ENCODE measurements at regions not wholly inside any gene's neighbourhood (a gene's known extent, or its start where the extent isn't known, plus 50 kb on each side); places are given as distances from the start of the nearest gene placed in this dataset.

DNA sequence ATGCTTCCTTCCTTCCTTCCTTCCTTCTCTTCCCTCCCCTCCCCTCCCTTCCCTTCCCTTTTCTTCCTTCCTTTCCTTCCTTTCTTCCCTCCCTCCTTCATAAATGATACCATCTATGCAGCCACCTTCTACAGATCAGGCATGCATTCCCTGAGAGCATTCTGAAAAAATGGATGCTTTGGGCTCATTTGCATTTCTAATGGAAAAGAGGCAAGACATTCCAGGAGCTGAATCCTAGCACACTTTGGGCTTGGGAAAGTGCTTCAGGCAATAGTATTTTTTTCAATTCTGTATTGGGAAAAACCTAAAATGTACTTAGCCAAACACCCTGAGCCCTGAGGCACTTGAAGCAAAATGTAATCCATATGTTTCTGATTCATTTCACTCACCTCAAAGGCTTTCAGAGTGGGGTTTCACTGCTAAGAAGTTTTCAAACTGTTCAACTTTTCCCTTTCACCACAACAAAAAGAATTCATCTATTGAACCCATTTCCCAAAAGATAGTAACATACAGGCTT, 220.1 kb upstream of the RORA start:
- Histone ChIP-seq H3K4me3 (ENCODE audit: low read depth, low read length) (no peak overlapping the region), H3K36me3 (ENCODE audit: control insufficient read depth, insufficient read depth, low read length) (no peaks in the 10 kb centered on the region), H3K27me3 (ENCODE audit: control insufficient read depth, insufficient read depth, low read length) (no peaks in the 10 kb centered on the region)
- no peak for FAIRE-seq
- TF ChIP-seq, protein P1, sequence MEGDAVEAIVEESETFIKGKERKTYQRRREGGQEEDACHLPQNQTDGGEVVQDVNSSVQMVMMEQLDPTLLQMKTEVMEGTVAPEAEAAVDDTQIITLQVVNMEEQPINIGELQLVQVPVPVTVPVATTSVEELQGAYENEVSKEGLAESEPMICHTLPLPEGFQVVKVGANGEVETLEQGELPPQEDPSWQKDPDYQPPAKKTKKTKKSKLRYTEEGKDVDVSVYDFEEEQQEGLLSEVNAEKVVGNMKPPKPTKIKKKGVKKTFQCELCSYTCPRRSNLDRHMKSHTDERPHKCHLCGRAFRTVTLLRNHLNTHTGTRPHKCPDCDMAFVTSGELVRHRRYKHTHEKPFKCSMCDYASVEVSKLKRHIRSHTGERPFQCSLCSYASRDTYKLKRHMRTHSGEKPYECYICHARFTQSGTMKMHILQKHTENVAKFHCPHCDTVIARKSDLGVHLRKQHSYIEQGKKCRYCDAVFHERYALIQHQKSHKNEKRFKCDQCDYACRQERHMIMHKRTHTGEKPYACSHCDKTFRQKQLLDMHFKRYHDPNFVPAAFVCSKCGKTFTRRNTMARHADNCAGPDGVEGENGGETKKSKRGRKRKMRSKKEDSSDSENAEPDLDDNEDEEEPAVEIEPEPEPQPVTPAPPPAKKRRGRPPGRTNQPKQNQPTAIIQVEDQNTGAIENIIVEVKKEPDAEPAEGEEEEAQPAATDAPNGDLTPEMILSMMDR (IDR thresholded peaks at IDR 0.05; ENCODE audit: insufficient read depth, low read length, severe bottlenecking): no peak
- no peak for DNase-seq (ENCODE audit: low read depth)

DNA sequence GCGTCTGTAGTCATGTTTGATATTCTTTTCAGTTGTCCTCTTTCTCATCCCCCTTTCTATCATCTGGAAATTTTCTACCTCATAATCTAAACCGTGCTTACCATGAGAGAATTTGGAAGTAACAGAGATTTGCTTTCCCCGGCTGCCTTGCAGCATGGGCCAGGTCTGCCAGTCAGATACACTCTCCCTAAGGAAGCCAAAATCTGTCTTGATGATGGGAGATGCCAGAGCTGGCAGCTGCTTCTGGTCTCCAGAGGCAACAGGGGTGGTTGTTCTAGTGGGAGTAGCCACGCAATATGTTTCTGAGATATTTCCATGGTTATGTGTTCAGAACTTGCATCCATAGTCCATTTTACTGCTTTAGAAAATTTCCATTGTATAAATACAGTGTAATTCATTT, 218.9 kb upstream of the RORA start:
- TF ChIP-seq, protein P1 (IDR thresholded peaks at IDR 0.05; ENCODE audit: insufficient read depth, low read length, severe bottlenecking): no peak
- Histone ChIP-seq H3K36me3 (ENCODE audit: control insufficient read depth, insufficient read depth, low read length) (no peaks in the 10 kb centered on the region), H3K27me3 (ENCODE audit: control insufficient read depth, insufficient read depth, low read length) (no peaks in the 10 kb centered on the region), H3K4me3 (ENCODE audit: low read depth, low read length) (no peak overlapping the region)
- no peak for FAIRE-seq
- DNase-seq (ENCODE audit: low read depth): no peak

DNA sequence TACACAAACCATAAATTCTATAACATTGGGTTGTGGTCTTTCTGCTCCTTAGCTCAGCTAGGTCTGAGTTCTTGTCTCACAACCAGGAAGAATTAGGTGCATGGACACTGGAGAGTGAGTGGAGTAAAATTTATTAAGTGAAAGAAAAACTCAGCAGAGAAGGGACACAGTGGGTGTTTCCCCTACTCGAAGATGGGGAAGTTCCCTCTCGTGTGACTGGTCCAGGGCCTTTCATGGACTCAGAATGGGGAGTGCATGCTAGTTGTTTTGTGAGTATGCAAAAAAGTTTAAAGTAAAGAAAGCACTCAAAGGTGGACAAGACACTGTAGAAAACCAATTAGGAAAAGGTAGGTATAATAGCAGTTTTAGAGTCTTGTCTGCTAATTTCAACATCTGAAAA, 215.5 kb upstream of the RORA start:
- H3K27me3 ChIP-seq (ENCODE audit: control insufficient read depth, insufficient read depth, low read length): no peaks in the 10 kb centered on the region
- DNase-seq (ENCODE audit: low read depth) (no peak), FAIRE-seq (no peak)
- TF ChIP-seq, protein P1 (IDR thresholded peaks at IDR 0.05; ENCODE audit: insufficient read depth, low read length, severe bottlenecking): no peak
- no peaks in the 10 kb centered on the region for H3K36me3 ChIP-seq (ENCODE audit: control insufficient read depth, insufficient read depth, low read length)
- H3K4me3 ChIP-seq (ENCODE audit: low read depth, low read length): no peak overlapping the region

DNA sequence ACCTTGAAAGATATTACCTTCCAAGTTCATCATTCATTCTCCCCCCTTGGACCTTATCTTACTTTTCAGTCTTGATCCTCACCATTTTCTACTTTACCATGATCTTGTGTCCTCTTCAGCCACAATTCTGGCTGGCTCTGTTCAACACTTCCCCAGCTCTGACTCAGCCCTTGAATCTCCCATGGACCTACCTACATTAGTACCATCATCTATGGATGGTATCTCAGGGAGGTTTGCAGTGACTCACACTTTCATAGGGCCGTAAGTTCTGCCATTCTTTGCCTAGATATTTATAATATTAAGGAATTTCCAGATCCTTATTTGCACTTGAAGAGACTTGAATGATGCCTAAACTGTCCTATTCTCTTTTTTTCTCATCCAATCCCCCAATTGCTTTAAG, 213.7 kb upstream of the RORA start:
- TF ChIP-seq, protein P1 (IDR thresholded peaks at IDR 0.05; ENCODE audit: insufficient read depth, low read length, severe bottlenecking): no peak
- Histone ChIP-seq H3K27me3 (ENCODE audit: control insufficient read depth, insufficient read depth, low read length) (no peaks in the 10 kb centered on the region), H3K36me3 (ENCODE audit: control insufficient read depth, insufficient read depth, low read length) (no peaks in the 10 kb centered on the region), H3K4me3 (ENCODE audit: low read depth, low read length) (no peak overlapping the region)
- DNase-seq (ENCODE audit: low read depth): no peak
- no peak for FAIRE-seq

DNA sequence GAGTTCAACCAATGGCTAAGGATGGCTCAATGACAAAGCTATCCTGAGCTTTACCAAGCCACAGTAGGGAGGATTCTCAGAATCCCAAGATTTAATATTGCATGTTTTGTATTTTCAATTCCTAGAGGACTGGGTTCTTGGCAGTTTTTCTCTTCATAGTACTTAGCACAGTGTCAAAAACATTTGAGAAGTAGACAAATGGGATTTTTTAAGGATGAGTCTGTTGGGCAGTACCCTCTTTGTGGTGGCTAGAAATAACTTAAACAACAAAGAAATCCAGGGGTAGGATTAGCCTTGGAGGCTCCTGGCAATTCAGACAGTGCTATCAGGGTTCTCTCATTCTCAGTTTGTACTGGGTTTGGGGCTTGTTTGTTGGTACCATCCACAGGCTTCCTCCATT, 212.8 kb upstream of the RORA start:
- Histone ChIP-seq H3K4me3 (ENCODE audit: low read depth, low read length) (no peak overlapping the region), H3K36me3 (ENCODE audit: control insufficient read depth, insufficient read depth, low read length) (no peaks in the 10 kb centered on the region), H3K27me3 (ENCODE audit: control insufficient read depth, insufficient read depth, low read length) (no peaks in the 10 kb centered on the region)
- TF ChIP-seq, protein P1 (IDR thresholded peaks at IDR 0.05; ENCODE audit: insufficient read depth, low read length, severe bottlenecking): no peak
- no peak for DNase-seq (ENCODE audit: low read depth)
- no peak for FAIRE-seq

DNA sequence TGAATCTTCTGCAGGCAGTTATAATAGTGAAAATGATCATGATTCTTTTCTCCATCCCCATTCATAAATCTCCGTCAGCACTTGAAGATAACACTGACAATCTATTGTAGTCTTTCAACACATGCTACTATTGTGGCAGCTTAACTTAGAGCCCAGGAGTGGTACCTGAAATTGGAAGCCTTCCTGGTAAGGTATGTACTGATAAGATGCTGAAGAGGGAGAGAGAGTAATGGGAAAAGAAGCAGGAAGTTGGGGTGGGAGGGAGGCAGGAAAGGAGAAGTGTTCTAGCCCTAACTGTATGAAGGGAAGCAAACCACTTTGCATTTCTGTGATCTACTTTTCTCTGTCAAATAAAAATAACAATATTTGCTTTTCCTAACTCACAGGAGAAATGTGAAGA, 197.4 kb upstream of the RORA start:
- H3K36me3 ChIP-seq (ENCODE audit: control insufficient read depth, insufficient read depth, low read length): no peaks in the 10 kb centered on the region
- TF ChIP-seq, protein P1 (IDR thresholded peaks at IDR 0.05; ENCODE audit: insufficient read depth, low read length, severe bottlenecking): no peak
- H3K4me3 ChIP-seq (ENCODE audit: low read depth, low read length): no peak overlapping the region
- H3K27me3 ChIP-seq (ENCODE audit: control insufficient read depth, insufficient read depth, low read length): no peaks in the 10 kb centered on the region
- FAIRE-seq (no peak), DNase-seq (ENCODE audit: low read depth) (no peak)

Data from bronchial epithelial cell (primary cell).